Osteoblast (primary cell): ENCODE measurements at regions not wholly inside any gene's neighbourhood (a gene's known extent, or its start where the extent isn't known, plus 50 kb on each side); places are given as distances from the start of the nearest gene placed in this dataset.

ENCODE experiments used
- DNase-seq: peaks from one replicate; pipeline ENCODE4 v3.0.0; 2011; ENCODE audit warnings: low spot score, mixed read lengths; ENCODE audit not compliant: insufficient read length; ENCODE audit errors: missing footprints
- H2AFZ ChIP-seq: 2 replicates; pipeline ENCODE4 v1.6.0; 2011; ENCODE audit warnings: mild to moderate bottlenecking, low read length
- H3K27ac ChIP-seq: 2 replicates; pipeline ENCODE4 v1.5.1; 2011; ENCODE audit warnings: mild to moderate bottlenecking, low read depth, low read length, moderate library complexity
- H3K27me3 ChIP-seq: 2 replicates; pipeline ENCODE4 v1.6.0; 2012; ENCODE audit warnings: mild to moderate bottlenecking, control low read depth, inconsistent platforms, low read length, moderate library complexity; ENCODE audit not compliant: insufficient read depth
- H3K36me3 ChIP-seq: 2 replicates; pipeline ENCODE4 v1.5.1; 2011; ENCODE audit warnings: mild to moderate bottlenecking, low read length, control low read depth, moderate library complexity; ENCODE audit not compliant: insufficient read depth
- H3K4me1 ChIP-seq: 2 replicates; pipeline ENCODE4 v1.5.1; 2011; ENCODE audit warnings: mild to moderate bottlenecking, low read length, control low read depth, moderate library complexity; ENCODE audit not compliant: insufficient read depth
- H3K4me2 ChIP-seq: 2 replicates; pipeline ENCODE4 v1.6.0; 2011; ENCODE audit warnings: mild to moderate bottlenecking, low read length; ENCODE audit not compliant: insufficient read depth
- H3K4me3 ChIP-seq: fragments of 200-600 bp; sonication (generic); 3 replicates; pipeline ENCODE4 v1.5.1; 2012; ENCODE audit warnings: mild to moderate bottlenecking, low read length, inconsistent platforms; ENCODE audit not compliant: insufficient read depth
- H3K79me2 ChIP-seq: 2 replicates; pipeline ENCODE4 v1.6.0; 2012; ENCODE audit warnings: mild to moderate bottlenecking, low read length, control low read depth, inconsistent platforms; ENCODE audit not compliant: insufficient read depth
- H3K9me3 ChIP-seq: 2 replicates; pipeline ENCODE4 v1.5.1; 2011; ENCODE audit warnings: low read depth, low read length, control low read depth
- H4K20me1 ChIP-seq: 2 replicates; pipeline ENCODE4 v1.6.0; 2012; ENCODE audit warnings: mild to moderate bottlenecking, low read length, control low read depth; ENCODE audit not compliant: insufficient read depth
- CTCF ChIP-seq: IDR thresholded peaks from 2 replicates; pipeline ENCODE4 v1.5.1; 2011; ENCODE audit warnings: mild to moderate bottlenecking, low read depth, low read length, moderate library complexity; ENCODE audit errors: extremely low read depth

GRCh38 chr11:24321229-24321628, 175.6 kb upstream of the LUZP2 start:
- Histone ChIP-seq H3K27me3 (no peaks in the 10 kb centered on the region), H3K27ac (no peak overlapping the region), H3K4me1 (no peaks in the 10 kb centered on the region), H3K36me3 (no peaks in the 10 kb centered on the region), H3K4me2 (no peak overlapping the region), H4K20me1 (no peaks in the 10 kb centered on the region), H3K79me2 (no peaks in the 10 kb centered on the region), H3K4me3 (no peak overlapping the region), H2AFZ (no peak overlapping the region), H3K9me3 (peaks cover 2% of the 10 kb centered on the region)
- no peak for TF ChIP-seq CTCF
- DNase-seq: no peak

DNA sequence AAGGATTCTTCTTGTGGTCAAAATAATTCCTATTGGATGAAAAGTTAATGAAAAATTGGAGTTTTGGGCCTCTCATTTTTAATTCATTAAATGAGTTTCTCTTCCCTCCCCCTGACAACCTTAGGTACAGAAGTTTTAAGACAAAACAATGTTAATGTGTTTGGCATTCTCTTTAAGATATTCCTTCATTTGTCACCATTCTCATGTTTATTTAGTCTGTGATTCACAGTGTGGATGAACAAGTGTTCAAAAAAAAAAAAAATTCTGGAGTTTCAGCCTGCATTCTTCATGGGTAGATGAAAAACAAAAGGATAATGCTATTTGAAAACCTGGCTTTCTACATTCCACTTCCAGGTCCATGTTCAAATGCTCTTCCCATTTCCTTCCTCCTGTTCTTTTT, 172.6 kb upstream of the LUZP2 start:
- no peaks in the 10 kb centered on the region for H3K79me2 ChIP-seq
- no peaks in the 10 kb centered on the region for H3K4me1 ChIP-seq
- no peak overlapping the region for H3K4me3 ChIP-seq
- no peak for TF ChIP-seq CTCF
- peak; percentile 21 for DNase-seq
- no peaks in the 10 kb centered on the region for H4K20me1 ChIP-seq
- H3K9me3 ChIP-seq: peaks cover 2% of the 10 kb centered on the region
- no peaks in the 10 kb centered on the region for H3K27me3 ChIP-seq
- no peak overlapping the region for H3K4me2 ChIP-seq
- H3K27ac ChIP-seq: no peak overlapping the region
- no peaks in the 10 kb centered on the region for H3K36me3 ChIP-seq
- H2AFZ ChIP-seq: no peak overlapping the region

DNA sequence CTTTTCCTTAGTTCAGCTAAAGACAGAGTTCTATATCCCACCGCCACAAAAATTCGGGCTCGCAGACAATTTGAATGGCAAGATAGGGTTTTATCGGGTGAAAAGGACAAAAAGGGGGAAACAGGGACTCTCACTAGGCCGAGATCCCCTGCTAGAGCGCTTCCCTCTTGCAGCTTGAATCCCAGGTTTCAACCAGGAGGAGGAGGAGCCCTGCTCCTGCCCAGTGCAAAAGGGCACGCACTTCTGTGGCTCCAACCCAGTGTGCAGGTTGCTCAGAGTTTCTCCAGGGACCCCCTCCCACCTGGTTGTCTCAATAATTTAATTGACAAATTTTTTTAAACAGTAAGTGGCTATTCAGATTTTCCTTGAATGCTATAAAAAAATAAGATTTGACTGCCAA, 152.6 kb upstream of the LUZP2 start:
- H3K79me2 ChIP-seq: no peaks in the 10 kb centered on the region

GRCh38 chr11:24348908-24349307, 147.9 kb upstream of the LUZP2 start:
- Histone ChIP-seq H3K4me3 (no peak overlapping the region), H4K20me1 (no peaks in the 10 kb centered on the region), H3K79me2 (no peaks in the 10 kb centered on the region), H3K9me3 (no peaks in the 10 kb centered on the region), H3K36me3 (no peaks in the 10 kb centered on the region), H3K4me2 (no peak overlapping the region), H3K27ac (no peak overlapping the region), H2AFZ (no peak overlapping the region), H3K4me1 (no peaks in the 10 kb centered on the region), H3K27me3 (no peaks in the 10 kb centered on the region)
- TF ChIP-seq CTCF: no peak
- no peak for DNase-seq

More for the DNA sequence above, 152.6 kb upstream of the LUZP2 start:
- H4K20me1 ChIP-seq: no peaks in the 10 kb centered on the region
- TF ChIP-seq CTCF: no peak
- no peaks in the 10 kb centered on the region for H3K9me3 ChIP-seq
- H3K27me3 ChIP-seq: no peaks in the 10 kb centered on the region
- H3K4me2 ChIP-seq: no peak overlapping the region
- H2AFZ ChIP-seq: no peak overlapping the region
- H3K27ac ChIP-seq: no peak overlapping the region
- H3K36me3 ChIP-seq: no peaks in the 10 kb centered on the region
- H3K4me1 ChIP-seq: no peaks in the 10 kb centered on the region
- H3K4me3 ChIP-seq: no peak overlapping the region
- DNase-seq: no peak
